MG63 (cell line): ENCODE measurements at regions not wholly inside any gene's neighbourhood (a gene's known extent, or its start where the extent isn't known, plus 50 kb on each side); places are given as distances from the start of the nearest gene placed in this dataset.

Source experiments
- DNase-seq: peaks from one replicate; pipeline ENCODE4 v3.0.0-alpha.2; 2020
- H3K27me3 ChIP-seq: fragments of 250-450 bp; sonication (Bioruptor Pico); 2 replicates; pipeline ENCODE4 v1.5.1; 2020; ENCODE audit warnings: mild to moderate bottlenecking, moderate library complexity
- H3K36me3 ChIP-seq: fragments of 250-450 bp; sonication (Bioruptor Pico); 2 replicates; pipeline ENCODE4 v1.5.1; 2020; ENCODE audit warnings: mild to moderate bottlenecking, moderate library complexity
- H3K4me3 ChIP-seq: fragments of 250-450 bp; sonication (Bioruptor Pico); 2 replicates; pipeline ENCODE4 v1.5.1; 2020; ENCODE audit warnings: mild to moderate bottlenecking, moderate library complexity
- H3K9me3 ChIP-seq: fragments of 250-450 bp; sonication (Bioruptor Pico); 2 replicates; pipeline ENCODE4 v1.5.1; 2020; ENCODE audit warnings: mild to moderate bottlenecking, moderate library complexity

DNA sequence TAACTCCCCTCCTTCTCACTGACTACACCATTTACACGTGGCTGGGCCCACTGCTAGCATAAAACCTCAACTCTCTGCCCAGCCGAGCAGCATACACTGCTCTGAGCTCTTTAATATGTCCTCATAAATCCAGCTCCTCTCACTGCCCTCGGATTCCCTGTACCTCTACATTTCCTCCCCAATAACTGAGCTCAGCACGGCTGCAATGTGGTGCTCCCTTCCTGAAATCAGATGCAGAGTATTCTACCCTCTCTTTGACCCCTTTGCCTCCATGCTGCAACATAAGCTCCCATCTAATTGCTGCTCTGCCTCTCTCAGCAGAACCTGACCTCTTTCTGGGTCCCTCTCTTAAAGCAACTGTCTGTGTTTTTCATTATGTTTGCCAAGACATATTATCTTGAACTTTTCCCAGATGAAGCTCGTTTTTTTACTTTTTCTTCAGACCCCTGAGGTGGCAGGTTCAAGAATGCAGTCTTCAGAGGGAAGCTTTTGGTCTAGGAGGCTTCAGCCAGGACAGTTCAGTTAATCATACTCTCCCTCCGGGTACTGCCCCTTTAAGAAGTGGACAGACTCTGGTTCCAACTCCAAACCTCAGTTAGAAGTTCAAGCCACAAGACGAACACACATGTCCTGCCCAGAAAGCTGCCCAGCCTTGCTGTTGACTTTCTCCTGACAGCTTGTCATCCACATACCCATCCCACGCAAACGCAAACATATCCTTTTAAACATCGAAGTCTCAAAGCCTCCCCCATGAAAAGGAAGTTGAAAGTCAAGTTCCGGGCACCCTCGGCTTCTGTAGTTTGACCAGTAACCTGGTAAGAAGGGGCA lies 81.1 kb upstream of the NEO1 start:
- no peaks in the 10 kb centered on the region for H3K9me3 ChIP-seq
- H3K4me3 ChIP-seq, result no peak overlapping the region
- no peaks in the 10 kb centered on the region; the same call in 1 of the 2 replicates for H3K27me3 ChIP-seq
- DNase-seq, result no peak
- H3K36me3 ChIP-seq, result no peaks in the 10 kb centered on the region

DNA sequence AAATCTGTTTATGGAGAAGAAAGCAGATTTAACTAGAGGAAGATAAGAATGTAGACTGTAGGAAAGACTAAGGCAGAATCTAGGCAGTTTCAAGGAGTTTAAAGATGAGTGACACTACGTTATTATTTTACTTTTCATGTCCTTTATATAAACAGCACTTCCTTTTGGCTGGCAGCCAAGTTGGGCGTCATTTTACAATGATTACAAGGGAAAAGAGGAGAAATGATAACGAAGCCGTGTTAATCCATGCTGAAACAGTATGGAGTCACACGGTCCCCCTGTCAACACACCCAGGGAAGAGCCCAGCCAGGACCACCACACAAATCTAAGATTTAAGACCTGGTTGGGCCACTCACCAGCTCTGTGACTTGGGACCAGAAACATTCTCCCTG lies 83.7 kb upstream of the NEO1 start:
- H3K27me3 ChIP-seq, result no peaks in the 10 kb centered on the region; the same call in 1 of the 2 replicates

GRCh38 chr15:72967811-72968530 lies 84.3 kb upstream of the NEO1 start:
- H3K27me3 ChIP-seq, result no peaks in the 10 kb centered on the region; the same call in 1 of the 2 replicates
- H3K9me3 ChIP-seq, result no peaks in the 10 kb centered on the region
- no peaks in the 10 kb centered on the region for H3K36me3 ChIP-seq
- H3K4me3 ChIP-seq, result no peak overlapping the region
- no peak for DNase-seq

More for the DNA sequence above, 83.7 kb upstream of the NEO1 start:
- Histone ChIP-seq H3K4me3 (no peak overlapping the region), H3K9me3 (no peaks in the 10 kb centered on the region), H3K36me3 (no peaks in the 10 kb centered on the region)
- DNase-seq, result no peak

DNA sequence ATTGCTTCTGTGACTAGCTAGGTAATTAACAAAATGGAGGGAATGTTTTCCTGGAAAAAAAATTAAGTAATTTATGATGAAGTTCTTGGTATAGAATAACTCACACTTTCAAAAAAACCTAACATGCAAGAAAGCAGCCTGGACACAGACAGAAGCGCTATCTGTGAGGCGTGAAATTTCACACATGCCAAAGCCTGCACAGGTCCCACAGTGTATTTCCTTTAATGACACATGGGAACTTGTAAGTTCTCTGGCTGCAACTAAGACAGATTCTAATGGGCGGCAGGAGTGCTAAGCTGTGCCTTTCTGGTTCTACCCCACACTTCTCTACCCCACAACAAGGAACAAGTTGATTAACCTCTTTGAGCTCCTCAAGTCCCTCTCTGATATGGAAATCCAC lies 84.9 kb upstream of the NEO1 start:
- DNase-seq, result no peak
- no peaks in the 10 kb centered on the region for H3K36me3 ChIP-seq
- H3K27me3 ChIP-seq, result no peaks in the 10 kb centered on the region; the same call in 1 of the 2 replicates
- no peak overlapping the region for H3K4me3 ChIP-seq
- H3K9me3 ChIP-seq, result no peaks in the 10 kb centered on the region

GRCh38 chr15:72966641-72967040 lies 85.6 kb upstream of the NEO1 start:
- Histone ChIP-seq H3K4me3 (no peak overlapping the region), H3K9me3 (no peaks in the 10 kb centered on the region), H3K27me3 (no peaks in the 10 kb centered on the region; the same call in 1 of the 2 replicates), H3K36me3 (no peaks in the 10 kb centered on the region)
- DNase-seq, result no peak

DNA sequence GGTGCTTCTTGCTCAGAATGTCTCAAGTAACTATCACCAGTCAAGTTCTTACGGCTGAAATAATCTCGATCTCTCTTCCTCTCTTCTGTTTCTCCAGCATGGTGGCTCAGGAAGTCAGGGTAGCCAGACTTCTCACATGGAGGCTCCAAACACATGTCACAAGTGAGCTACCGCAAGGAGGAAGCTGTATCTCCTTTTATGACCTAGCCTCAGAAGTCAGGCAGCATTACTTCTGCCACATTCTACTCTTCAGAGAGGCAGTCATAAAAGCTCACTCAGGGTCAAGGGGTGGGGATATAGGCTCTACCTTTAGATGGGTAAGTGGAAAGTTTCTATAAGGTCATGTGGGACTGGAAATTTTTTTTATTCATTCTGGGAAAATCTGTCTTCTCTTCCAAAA lies 86.6 kb upstream of the NEO1 start:
- Histone ChIP-seq H3K27me3 (no peaks in the 10 kb centered on the region; the same call in 1 of the 2 replicates), H3K9me3 (no peaks in the 10 kb centered on the region), H3K4me3 (no peak overlapping the region), H3K36me3 (no peaks in the 10 kb centered on the region)
- DNase-seq, result no peak

DNA sequence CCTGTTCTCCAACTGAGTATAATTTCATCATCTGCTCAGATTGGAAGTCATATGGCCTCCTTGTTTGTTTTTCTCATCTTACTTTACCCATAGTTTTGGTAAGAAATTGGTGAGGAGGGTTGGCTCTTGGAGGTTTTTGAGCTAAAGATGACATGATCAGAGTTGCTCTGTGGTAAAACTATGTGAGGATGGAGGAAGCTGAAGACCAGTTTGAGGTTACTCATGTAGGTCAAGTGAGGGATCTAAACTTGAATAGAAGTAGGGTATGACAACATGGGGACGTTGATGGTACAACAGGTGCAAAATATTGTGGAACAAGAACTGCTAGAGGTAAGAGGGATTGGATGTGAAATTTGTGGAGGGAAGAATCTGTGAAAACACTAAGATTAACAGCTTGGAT lies 87.7 kb upstream of the NEO1 start:
- H3K36me3 ChIP-seq, result no peaks in the 10 kb centered on the region
- no peak overlapping the region for H3K4me3 ChIP-seq
- no peaks in the 10 kb centered on the region for H3K9me3 ChIP-seq
- no peak for DNase-seq
- H3K27me3 ChIP-seq, result no peaks in the 10 kb centered on the region

- no peak overlapping the region for H3K4me3 ChIP-seq
- DNase-seq, result no peak
- no peaks in the 10 kb centered on the region for H3K27me3 ChIP-seq
- no peaks in the 10 kb centered on the region for H3K36me3 ChIP-seq
- no peaks in the 10 kb centered on the region for H3K9me3 ChIP-seq
These were observed 88.1 kb upstream of the NEO1 start for GRCh38 chr15:72964135-72964534.

GRCh38 chr15:72962054-72962702 lies 90.1 kb upstream of the NEO1 start:
- Histone ChIP-seq H3K4me3 (no peak overlapping the region), H3K9me3 (no peaks in the 10 kb centered on the region), H3K36me3 (no peaks in the 10 kb centered on the region), H3K27me3 (no peaks in the 10 kb centered on the region)
- no peak for DNase-seq

DNA sequence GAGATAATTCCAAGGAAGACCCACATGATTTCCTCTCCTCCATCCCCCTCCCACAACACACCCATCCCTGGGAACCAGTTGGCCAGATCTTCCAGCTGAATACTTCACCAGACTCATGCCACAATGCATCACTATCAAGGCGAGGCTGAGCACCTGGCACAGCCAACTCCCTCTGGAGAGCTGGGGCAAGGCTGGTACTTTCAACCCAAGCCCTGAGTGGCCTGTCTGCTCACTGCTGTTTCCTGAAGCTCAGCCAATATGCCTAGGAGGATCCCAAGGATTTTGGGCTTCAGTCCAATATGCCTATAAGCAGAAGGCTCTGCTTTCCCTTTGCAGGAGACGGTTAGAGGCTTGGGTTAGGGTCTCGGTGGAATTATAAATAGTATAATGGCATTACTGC lies 90.9 kb upstream of the NEO1 start:
- no peaks in the 10 kb centered on the region; the same call in 1 of the 2 replicates for H3K27me3 ChIP-seq
- H3K36me3 ChIP-seq, result no peaks in the 10 kb centered on the region
- H3K4me3 ChIP-seq, result no peak overlapping the region
- no peak for DNase-seq
- H3K9me3 ChIP-seq, result no peaks in the 10 kb centered on the region

DNA sequence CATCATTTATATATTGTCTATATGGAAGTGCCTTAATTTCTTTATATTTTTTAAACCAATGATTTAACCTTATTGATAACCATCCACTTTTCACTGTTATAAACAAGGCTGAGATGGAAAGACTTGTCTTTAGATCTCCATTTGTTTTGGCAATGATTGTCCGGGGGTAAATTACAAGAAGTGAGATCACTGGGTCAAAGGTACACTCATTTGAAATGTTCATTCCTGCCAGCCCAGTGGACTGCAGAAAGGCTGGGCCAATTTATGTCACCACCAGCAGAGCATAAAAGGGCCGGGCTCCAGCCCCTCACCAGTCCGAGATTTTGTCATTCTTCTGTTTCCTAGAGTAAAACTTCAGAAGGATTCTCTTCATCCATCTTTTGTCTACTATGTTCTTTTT lies 93.6 kb upstream of the NEO1 start:
- Histone ChIP-seq H3K9me3 (no peaks in the 10 kb centered on the region), H3K36me3 (no peaks in the 10 kb centered on the region), H3K27me3 (no peaks in the 10 kb centered on the region; the same call in 1 of the 2 replicates), H3K4me3 (no peak overlapping the region)
- DNase-seq, result no peak

DNA sequence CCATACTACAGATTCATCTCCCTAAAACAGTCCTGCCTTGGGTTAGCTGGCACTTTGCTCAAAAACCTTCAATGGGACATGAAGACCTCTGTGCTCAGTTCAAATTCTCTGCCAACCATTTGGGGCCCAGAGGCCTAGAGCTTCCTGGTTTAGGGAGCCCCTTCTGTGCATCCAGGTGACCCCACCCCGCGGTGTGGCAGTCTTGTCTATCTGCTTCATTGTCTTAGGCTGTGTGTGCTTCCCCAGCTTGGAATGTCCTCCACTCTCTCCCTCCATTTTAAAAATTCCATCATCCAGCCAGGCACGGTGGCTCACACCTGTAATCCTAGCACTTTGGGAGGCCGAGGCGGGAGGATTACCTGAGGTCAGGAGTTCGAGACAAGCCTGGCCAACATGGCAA lies 99.0 kb upstream of the NEO1 start:
- no peaks in the 10 kb centered on the region for H3K9me3 ChIP-seq
- no peak for DNase-seq
- no peaks in the 10 kb centered on the region for H3K36me3 ChIP-seq
- no peaks in the 10 kb centered on the region; the same call in 1 of the 2 replicates for H3K27me3 ChIP-seq
- H3K4me3 ChIP-seq, result no peak overlapping the region

GRCh38 chr15:72952151-72952550 lies 100.1 kb upstream of the NEO1 start:
- Histone ChIP-seq H3K36me3 (no peaks in the 10 kb centered on the region), H3K9me3 (no peaks in the 10 kb centered on the region), H3K27me3 (no peaks in the 10 kb centered on the region; the same call in 1 of the 2 replicates), H3K4me3 (no peak overlapping the region)
- no peak for DNase-seq

GRCh38 chr15:72948662-72949061 lies 103.6 kb upstream of the NEO1 start:
- DNase-seq, result no peak
- no peaks in the 10 kb centered on the region for H3K27me3 ChIP-seq

DNA sequence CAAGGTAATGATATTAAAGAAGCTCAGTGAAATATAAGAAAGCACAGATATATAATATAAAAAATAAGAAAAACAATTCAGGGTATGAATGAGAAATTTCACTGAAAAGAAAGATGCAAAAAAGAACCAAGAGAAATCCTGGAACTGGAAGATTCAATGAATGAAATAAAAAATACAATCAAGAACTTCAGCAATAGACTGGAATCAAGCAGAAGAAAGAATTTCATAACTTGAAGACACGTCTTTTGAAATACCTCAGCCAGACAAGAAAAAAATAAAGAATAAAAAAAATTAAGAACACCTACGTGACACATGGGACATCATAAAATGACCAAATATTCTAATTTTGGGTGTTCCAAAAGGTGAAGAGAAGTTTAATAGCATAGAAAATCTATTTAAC lies 104.6 kb upstream of the NEO1 start:
- no peak for DNase-seq
- Histone ChIP-seq H3K9me3 (no peaks in the 10 kb centered on the region), H3K36me3 (no peaks in the 10 kb centered on the region), H3K27me3 (no peaks in the 10 kb centered on the region), H3K4me3 (no peak overlapping the region)

More at GRCh38 chr15:72948662-72949061, 103.6 kb upstream of the NEO1 start:
- Histone ChIP-seq H3K9me3 (no peaks in the 10 kb centered on the region), H3K36me3 (no peaks in the 10 kb centered on the region), H3K4me3 (no peak overlapping the region)

- Histone ChIP-seq H3K36me3 (no peaks in the 10 kb centered on the region), H3K9me3 (no peaks in the 10 kb centered on the region), H3K4me3 (no peak overlapping the region), H3K27me3 (no peaks in the 10 kb centered on the region)
- DNase-seq, result no peak
These were observed 107.7 kb upstream of the NEO1 start for GRCh38 chr15:72944565-72944964.

DNA sequence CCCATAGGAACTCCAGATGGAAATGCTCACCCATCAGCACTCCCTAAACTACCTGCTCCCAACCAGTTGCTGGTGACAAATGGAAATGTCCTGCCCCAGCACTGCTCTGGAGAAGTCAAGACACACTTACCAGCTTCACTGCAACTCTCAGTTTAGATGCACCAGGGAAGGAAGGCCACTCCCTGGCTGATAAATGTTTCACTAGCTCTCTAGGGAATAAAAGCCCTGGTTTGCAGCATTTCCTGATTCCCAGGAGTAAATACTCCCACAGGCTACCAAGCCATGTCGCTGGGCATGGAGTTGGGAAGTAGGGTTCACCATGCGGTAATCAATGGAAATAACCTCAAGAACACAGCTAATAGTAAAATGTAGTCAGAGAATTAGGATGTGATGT lies 112.0 kb upstream of the NEO1 start:
- no peaks in the 10 kb centered on the region for H3K27me3 ChIP-seq
- no peaks in the 10 kb centered on the region for H3K9me3 ChIP-seq
- H3K36me3 ChIP-seq, result no peaks in the 10 kb centered on the region
- no peak overlapping the region for H3K4me3 ChIP-seq
- DNase-seq, result no peak
